Activated CD4-positive, alpha-beta T cell treated with anti-CD3 and anti-CD28 coated beads for 24 hours (primary cell): ENCODE measurements at regions not wholly inside any gene's neighbourhood (a gene's known extent, or its start where the extent isn't known, plus 50 kb on each side); places are given as distances from the start of the nearest gene placed in this dataset.
"Not testable (repeated sequence)": the region's sequence is repeated elsewhere in the genome, so short reads cannot be mapped to it uniquely, and the experiment has no call there.

ENCODE experiments used
- DNase-seq, 2 donors: peaks; one replicate each; pipeline ENCODE4 v3.0.0-alpha.2; 2020; ENCODE audit warnings: low read depth in 2 of 2

- DNase-seq = no peak
Measured at GRCh38 chr7:65453341-65454030, 79.8 kb downstream of the ZNF92 start.

DNA sequence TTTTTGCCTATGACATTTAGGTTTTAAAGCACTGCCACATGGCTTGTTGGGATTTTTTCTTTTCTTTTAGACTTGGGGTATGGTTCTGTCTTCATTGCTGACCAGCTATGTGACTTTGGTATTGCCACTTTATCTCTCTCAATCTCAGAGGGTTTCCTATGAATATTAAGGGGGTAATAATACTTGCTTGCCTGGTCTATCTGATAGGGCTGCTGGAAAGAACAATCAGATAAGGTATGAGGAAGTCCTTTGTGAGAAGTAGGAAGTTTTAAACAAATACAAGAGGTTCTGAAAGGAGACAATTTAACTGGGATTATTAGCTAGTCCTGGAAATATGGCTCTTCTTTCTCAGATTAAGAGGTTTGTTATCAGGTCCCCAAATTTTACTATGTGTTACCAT lies 80.8 kb downstream of the ZNF92 start:
- no peak for DNase-seq

GRCh38 chr7:65455050-65455449 lies 81.4 kb downstream of the ZNF92 start:
- not testable (repeated sequence) for DNase-seq

- DNase-seq = no peak
Measured at GRCh38 chr7:65457705-65458104, 84.0 kb downstream of the ZNF92 start.

- no peak for DNase-seq
Measured at GRCh38 chr7:65459438-65459837, 85.8 kb downstream of the ZNF92 start.

GRCh38 chr7:65462148-65462716 lies 88.6 kb downstream of the ZNF92 start:
- DNase-seq = no peak

GRCh38 chr7:65463184-65463583 lies 89.5 kb downstream of the ZNF92 start:
- no peak for DNase-seq

DNA sequence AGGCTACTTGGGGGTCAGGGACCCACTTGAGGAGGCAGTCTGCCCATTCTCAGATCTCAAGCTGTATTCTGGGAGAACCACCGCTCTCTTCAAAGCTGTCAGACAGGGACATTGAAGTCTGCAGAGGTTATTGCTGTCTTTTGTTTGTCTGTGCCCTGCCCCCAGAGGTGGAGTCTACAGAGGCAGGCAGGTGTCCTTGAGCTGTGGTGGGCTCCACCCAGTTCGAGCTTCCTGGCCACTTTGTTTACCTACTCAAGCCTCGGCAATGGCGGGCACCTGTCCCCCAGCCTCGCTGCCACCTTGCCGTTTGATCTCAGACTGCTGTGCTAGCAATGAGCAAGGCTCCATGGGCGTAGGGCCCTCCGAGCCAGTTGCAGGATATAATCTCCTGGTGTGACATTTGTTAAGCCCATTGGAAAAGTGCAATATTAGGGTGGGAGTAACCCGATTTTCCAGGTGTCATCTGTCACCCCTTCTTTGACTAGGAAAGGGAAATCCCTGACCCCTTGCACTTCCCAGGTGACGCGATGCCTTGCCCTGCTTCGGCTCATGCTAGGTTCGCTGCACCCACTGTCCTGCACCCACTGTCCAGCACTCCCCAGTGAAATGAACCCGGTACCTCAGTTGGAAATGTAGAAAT lies 96.4 kb downstream of the ZNF92 start:
- DNase-seq = not testable (repeated sequence)

- no peak for DNase-seq
Measured at GRCh38 chr7:65471587-65471986, 97.9 kb downstream of the ZNF92 start.

DNA sequence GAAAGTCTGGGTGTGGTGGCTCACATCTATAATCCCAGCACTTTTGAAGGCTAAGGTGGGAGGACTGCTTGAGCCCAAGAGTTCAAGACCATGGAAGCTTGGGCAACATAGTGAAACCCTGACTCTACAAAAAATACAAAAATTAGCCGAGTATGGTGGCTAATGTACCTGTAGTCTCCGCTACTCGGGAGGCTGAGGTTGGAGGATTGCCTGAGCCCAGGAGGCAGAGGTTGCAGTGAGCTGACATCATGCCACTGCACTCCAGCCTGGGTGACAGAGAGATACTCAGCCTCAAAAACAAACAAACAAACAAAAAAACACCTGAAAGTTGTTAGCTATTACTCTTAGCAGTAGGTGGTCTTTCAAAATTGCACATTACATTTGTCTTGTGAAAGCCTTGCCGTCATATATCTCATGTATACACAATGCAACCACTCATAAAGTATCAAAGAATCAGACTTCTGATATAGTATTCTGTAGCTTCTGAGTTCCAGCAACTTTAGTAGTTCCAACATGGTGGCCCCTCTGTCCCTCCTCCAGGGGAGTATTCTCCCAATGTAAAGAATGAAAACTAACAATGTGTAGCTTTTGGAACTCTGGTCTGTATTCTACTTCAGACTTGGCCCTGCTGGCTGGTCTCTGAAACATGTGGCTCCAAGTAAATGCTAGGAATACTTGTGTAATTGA lies 101.5 kb downstream of the ZNF92 start:
- DNase-seq = no peak

DNA sequence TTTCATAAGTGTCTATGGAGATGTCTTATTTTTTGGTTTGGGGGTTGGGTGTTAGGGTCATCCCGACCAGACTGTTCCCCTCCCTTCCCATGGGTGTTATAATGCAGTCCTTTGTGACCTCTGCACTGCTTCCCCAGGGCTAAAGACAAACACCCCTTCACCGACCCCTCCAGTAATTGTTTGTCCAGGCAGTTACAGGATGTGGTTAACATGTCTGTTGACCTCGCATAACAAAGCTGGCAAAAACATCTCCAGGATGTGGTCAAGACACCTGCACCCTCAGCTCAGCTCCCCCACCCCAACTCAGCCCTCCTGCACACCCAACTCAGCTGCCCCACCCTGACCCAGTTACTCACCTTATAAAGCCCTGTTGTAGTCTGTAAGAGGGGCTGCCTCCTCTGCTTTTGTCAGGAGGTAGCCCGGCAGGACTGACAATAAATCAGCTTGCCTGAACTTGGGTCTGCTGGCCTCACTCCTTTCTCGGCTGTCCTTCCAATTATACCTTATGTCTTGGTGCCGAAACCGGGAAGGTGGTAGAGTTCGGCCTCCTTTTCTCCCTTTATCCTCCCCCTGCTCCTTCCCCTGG lies 102.2 kb downstream of the ZNF92 start:
- DNase-seq = no peak

DNA sequence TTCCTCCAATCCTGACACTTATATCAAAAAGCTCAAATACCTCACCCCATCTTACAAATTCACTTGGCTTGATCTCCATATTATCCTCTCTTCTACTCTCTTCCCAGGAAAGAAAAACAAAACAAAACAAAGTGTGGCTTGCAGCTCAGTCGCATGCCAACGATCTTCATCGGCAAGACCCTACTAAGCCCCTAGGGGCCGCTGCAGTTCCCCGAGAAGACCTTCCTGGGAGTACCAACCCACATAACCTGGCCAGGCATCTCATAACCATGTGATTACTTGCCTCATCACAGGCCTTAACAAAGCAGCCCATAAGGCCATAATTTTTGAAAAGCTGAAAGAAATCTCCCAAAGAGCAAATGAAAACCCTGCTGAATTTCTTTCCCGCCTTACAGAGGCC lies 103.7 kb downstream of the ZNF92 start:
- DNase-seq = no peak

GRCh38 chr7:65489260-65489767 lies 115.7 kb downstream of the ZNF92 start:
- no peak for DNase-seq

- DNase-seq = not testable (repeated sequence)
Measured at GRCh38 chr7:65496697-65497096, 123.0 kb downstream of the ZNF92 start.

DNA sequence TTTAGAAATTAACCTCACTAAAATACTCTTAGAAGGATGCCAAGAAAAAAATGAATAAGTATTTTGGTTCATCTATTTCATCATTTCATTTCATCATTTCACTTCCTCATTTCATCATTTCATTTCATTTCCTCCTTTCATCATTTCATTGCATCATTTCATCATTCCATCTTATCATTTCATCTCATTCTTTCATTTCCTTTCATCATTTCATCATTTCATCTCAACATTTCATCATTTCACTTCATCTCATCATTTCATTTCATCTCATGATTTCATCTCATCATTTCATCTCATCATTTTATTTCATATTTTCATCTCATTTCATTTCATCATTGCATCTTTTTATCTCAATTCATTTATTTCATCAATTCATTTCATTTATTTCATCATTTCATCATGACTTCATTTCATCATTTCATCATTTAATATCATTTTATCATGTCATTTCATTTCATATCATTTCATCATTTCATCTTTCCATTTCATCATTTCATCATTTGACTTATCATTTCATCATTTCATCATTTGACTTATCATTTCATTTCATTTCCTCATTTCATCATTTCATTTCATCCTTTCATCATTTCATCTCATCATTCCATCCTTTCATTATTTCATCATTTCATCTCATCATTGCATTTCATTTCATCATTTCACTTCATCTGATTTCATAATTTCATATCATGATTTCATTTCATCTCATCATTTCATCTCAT lies 129.9 kb downstream of the ZNF92 start:
- no peak for DNase-seq

GRCh38 chr7:65504504-65505319 lies 131.1 kb downstream of the ZNF92 start:
- not testable (repeated sequence) for DNase-seq

GRCh38 chr7:65505320-65505633 lies 131.6 kb downstream of the ZNF92 start:
- not testable (repeated sequence) for DNase-seq

- DNase-seq = not testable (repeated sequence)
Measured at GRCh38 chr7:65508581-65509367, 135.1 kb downstream of the ZNF92 start.

- no peak for DNase-seq
Measured at GRCh38 chr7:65509368-65510186, 135.9 kb downstream of the ZNF92 start.
